Osteoblast (primary cell): ENCODE measurements at regions not wholly inside any gene's neighbourhood (a gene's known extent, or its start where the extent isn't known, plus 50 kb on each side); places are given as distances from the start of the nearest gene placed in this dataset.

Experiments
- DNase-seq: peaks from one replicate; pipeline ENCODE4 v3.0.0; 2011; ENCODE audit warnings: low spot score, mixed read lengths; ENCODE audit not compliant: insufficient read length; ENCODE audit errors: missing footprints
- H2AFZ ChIP-seq: 2 replicates; pipeline ENCODE4 v1.6.0; 2011; ENCODE audit warnings: mild to moderate bottlenecking, low read length
- H3K27ac ChIP-seq: 2 replicates; pipeline ENCODE4 v1.5.1; 2011; ENCODE audit warnings: mild to moderate bottlenecking, low read depth, low read length, moderate library complexity
- H3K27me3 ChIP-seq: 2 replicates; pipeline ENCODE4 v1.6.0; 2012; ENCODE audit warnings: mild to moderate bottlenecking, control low read depth, inconsistent platforms, low read length, moderate library complexity; ENCODE audit not compliant: insufficient read depth
- H3K36me3 ChIP-seq: 2 replicates; pipeline ENCODE4 v1.5.1; 2011; ENCODE audit warnings: mild to moderate bottlenecking, low read length, control low read depth, moderate library complexity; ENCODE audit not compliant: insufficient read depth
- H3K4me1 ChIP-seq: 2 replicates; pipeline ENCODE4 v1.5.1; 2011; ENCODE audit warnings: mild to moderate bottlenecking, low read length, control low read depth, moderate library complexity; ENCODE audit not compliant: insufficient read depth
- H3K4me2 ChIP-seq: 2 replicates; pipeline ENCODE4 v1.6.0; 2011; ENCODE audit warnings: mild to moderate bottlenecking, low read length; ENCODE audit not compliant: insufficient read depth
- H3K4me3 ChIP-seq: fragments of 200-600 bp; sonication (generic); 3 replicates; pipeline ENCODE4 v1.5.1; 2012; ENCODE audit warnings: mild to moderate bottlenecking, low read length, inconsistent platforms; ENCODE audit not compliant: insufficient read depth
- H3K79me2 ChIP-seq: 2 replicates; pipeline ENCODE4 v1.6.0; 2012; ENCODE audit warnings: mild to moderate bottlenecking, low read length, control low read depth, inconsistent platforms; ENCODE audit not compliant: insufficient read depth
- H3K9me3 ChIP-seq: 2 replicates; pipeline ENCODE4 v1.5.1; 2011; ENCODE audit warnings: low read depth, low read length, control low read depth
- H4K20me1 ChIP-seq: 2 replicates; pipeline ENCODE4 v1.6.0; 2012; ENCODE audit warnings: mild to moderate bottlenecking, low read length, control low read depth; ENCODE audit not compliant: insufficient read depth
- TF ChIP-seq, protein P1 (sequence below): IDR thresholded peaks from 2 replicates; pipeline ENCODE4 v1.5.1; 2011; ENCODE audit warnings: mild to moderate bottlenecking, low read depth, low read length, moderate library complexity; ENCODE audit errors: extremely low read depth

DNA sequence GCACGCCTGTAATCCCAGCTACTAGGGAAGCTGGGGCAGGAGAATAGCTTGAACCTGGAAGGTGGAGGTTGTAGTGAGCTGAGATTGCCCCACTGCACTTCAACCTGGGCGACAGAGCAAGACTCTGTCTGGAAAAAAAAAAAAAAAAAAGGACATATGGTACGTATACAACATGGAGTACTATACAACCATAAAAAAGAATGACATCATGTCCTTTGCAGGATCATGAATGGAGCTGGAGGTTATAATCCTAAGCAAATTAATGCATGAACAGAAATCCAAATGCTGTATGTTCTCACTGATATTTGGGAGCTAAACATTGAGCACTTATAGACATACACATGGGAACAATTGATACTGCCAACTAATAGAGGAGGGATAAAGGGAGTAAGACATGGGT, 99.3 kb upstream of the KCNJ3 start:
- DNase-seq, result no peak
- Histone ChIP-seq H3K4me3 (no peak overlapping the region), H3K27ac (no peak overlapping the region), H3K27me3 (no peaks in the 10 kb centered on the region), H3K79me2 (no peaks in the 10 kb centered on the region), H3K4me2 (no peak overlapping the region), H2AFZ (no peak overlapping the region), H3K4me1 (no peaks in the 10 kb centered on the region), H3K36me3 (no peaks in the 10 kb centered on the region), H4K20me1 (no peaks in the 10 kb centered on the region), H3K9me3 (peaks cover 4% of the 10 kb centered on the region)
- TF ChIP-seq, protein P1, sequence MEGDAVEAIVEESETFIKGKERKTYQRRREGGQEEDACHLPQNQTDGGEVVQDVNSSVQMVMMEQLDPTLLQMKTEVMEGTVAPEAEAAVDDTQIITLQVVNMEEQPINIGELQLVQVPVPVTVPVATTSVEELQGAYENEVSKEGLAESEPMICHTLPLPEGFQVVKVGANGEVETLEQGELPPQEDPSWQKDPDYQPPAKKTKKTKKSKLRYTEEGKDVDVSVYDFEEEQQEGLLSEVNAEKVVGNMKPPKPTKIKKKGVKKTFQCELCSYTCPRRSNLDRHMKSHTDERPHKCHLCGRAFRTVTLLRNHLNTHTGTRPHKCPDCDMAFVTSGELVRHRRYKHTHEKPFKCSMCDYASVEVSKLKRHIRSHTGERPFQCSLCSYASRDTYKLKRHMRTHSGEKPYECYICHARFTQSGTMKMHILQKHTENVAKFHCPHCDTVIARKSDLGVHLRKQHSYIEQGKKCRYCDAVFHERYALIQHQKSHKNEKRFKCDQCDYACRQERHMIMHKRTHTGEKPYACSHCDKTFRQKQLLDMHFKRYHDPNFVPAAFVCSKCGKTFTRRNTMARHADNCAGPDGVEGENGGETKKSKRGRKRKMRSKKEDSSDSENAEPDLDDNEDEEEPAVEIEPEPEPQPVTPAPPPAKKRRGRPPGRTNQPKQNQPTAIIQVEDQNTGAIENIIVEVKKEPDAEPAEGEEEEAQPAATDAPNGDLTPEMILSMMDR, result no peak

DNA sequence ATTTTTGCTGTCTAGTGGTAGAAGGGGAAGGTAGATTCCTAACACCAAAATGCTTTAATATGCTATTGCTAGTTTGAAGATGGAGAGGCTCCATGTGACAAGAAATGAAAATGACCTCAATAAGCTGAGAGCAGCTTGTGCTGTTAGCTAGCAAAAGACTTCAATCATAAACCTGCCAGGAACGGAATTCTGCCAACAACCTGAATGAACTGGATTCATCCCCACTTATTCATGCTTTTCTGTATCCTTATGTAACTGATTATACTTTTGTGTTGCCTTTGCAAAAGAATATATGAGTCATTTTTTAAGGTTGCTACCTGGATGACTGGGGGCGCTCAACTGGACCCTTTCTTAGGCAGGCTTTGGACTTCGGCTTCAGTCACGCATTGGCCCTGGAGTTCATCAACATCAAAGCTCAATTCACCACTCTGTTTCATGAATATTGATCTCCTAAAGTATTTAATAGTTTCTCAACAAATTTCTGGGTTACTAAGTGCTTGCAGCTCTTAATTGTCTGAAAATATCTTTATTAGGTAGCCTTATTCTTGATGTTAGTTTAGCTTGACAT, 97.5 kb upstream of the KCNJ3 start:
- no peak overlapping the region for H3K4me3 ChIP-seq
- TF ChIP-seq, protein P1, result no peak
- H3K79me2 ChIP-seq, result no peaks in the 10 kb centered on the region
- H3K27me3 ChIP-seq, result no peaks in the 10 kb centered on the region
- no peaks in the 10 kb centered on the region for H3K36me3 ChIP-seq
- no peak overlapping the region for H2AFZ ChIP-seq
- H3K4me1 ChIP-seq, result no peaks in the 10 kb centered on the region
- no peak for DNase-seq
- no peak overlapping the region for H3K4me2 ChIP-seq
- no peak overlapping the region for H3K27ac ChIP-seq
- H3K9me3 ChIP-seq, result peaks cover 4% of the 10 kb centered on the region
- H4K20me1 ChIP-seq, result no peaks in the 10 kb centered on the region

DNA sequence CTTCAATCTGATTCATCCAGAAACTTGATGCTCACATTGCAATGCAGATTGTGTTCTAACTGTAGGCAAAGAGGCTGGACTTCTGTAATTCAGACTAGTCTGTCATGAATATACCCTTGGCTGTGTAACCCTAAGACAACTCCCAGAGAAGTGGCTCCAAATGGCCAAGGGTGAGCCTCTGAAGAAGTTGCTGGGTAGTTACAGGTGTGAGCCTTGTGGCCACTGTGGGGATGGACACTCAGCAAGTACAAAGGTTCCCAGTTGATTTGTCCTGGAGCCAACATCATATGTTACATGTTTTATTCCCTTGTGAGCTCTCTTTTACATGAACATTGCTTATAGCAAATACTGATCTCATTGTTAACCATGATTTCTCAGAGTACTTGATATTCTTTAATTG, 94.8 kb upstream of the KCNJ3 start:
- H2AFZ ChIP-seq, result no peak overlapping the region
- no peak overlapping the region for H3K4me3 ChIP-seq
- H3K4me1 ChIP-seq, result no peaks in the 10 kb centered on the region
- no peaks in the 10 kb centered on the region for H3K79me2 ChIP-seq
- no peak overlapping the region for H3K4me2 ChIP-seq
- TF ChIP-seq, protein P1, result no peak
- peaks cover 4% of the 10 kb centered on the region for H3K9me3 ChIP-seq
- no peaks in the 10 kb centered on the region for H3K36me3 ChIP-seq
- no peaks in the 10 kb centered on the region for H4K20me1 ChIP-seq
- H3K27me3 ChIP-seq, result no peaks in the 10 kb centered on the region
- DNase-seq, result no peak
- H3K27ac ChIP-seq, result no peak overlapping the region

DNA sequence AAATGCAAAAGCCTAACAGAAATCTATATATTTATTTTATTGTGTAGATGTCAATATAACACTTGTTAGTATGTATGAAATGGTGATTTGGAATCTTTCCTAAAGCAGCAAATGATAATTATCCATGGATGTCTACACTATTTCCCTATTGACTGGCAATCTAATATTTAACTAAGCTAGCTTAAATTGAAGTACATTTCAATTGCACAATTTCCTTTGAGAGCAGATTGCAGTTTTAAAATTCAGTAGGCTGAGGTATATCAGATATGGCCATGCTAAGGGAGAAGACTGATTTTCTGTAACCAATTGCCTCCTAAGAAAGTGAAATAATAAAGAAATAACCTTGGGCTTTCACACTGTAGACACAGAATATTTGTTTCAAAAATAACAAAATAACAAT, 90.1 kb upstream of the KCNJ3 start:
- Histone ChIP-seq H3K27me3 (no peaks in the 10 kb centered on the region), H3K36me3 (no peaks in the 10 kb centered on the region), H3K79me2 (no peaks in the 10 kb centered on the region), H3K4me1 (no peaks in the 10 kb centered on the region), H3K27ac (no peak overlapping the region), H3K4me2 (no peak overlapping the region), H2AFZ (no peak overlapping the region), H3K4me3 (no peak overlapping the region), H4K20me1 (no peaks in the 10 kb centered on the region), H3K9me3 (peaks cover 3% of the 10 kb centered on the region)
- TF ChIP-seq, protein P1, result no peak
- no peak for DNase-seq
